Fibroblast of lung (primary cell): ENCODE measurements at regions not wholly inside any gene's neighbourhood (a gene's known extent, or its start where the extent isn't known, plus 50 kb on each side); places are given as distances from the start of the nearest gene placed in this dataset.

ENCODE experiments used
- CTCF ChIP-seq, 2 donors: IDR thresholded peaks in 1 of 2; conservative IDR thresholded peaks in 1 of 2; 1 replicate in 1 of 2; 2 replicates in 1 of 2; pipeline ENCODE4 v1.5.1; 2011 to 2012; ENCODE audit warnings: low read length in 2 of 2, control low read depth in 1 of 2, inconsistent platforms in 1 of 2, low read depth in 1 of 2, mild to moderate bottlenecking in 1 of 2
- EZH2 ChIP-seq: IDR thresholded peaks from 2 replicates; pipeline ENCODE4 v1.5.1; 2012; ENCODE audit warnings: low read length, control low read depth, mild to moderate bottlenecking; ENCODE audit errors: missing control alignments

- no peak for TF ChIP-seq CTCF (conservative IDR thresholded peaks at IDR 0.05 in 1 of 2, IDR thresholded peaks at IDR 0.05 in 1 of 2; ENCODE audit: low read depth in 1 of 2, low read length in 2 of 2)
- no peak for TF ChIP-seq EZH2
These were observed 333.4 kb downstream of the YTHDC2 start for GRCh38 chr5:113846941-113847340.
